GM19372 (cell line): ENCODE measurements at regions not wholly inside any gene's neighbourhood (a gene's known extent, or its start where the extent isn't known, plus 50 kb on each side); places are given as distances from the start of the nearest gene placed in this dataset.

ENCODE experiments used
- ATAC-seq: cut with Tn5 transposase; IDR thresholded peaks from one replicate; pipeline ENCODE4 v1.9.1; 2021; ENCODE audit warnings: mild to moderate bottlenecking, low read depth, moderate library complexity; ENCODE audit not compliant: unreplicated experiment

- ATAC-seq = no peak
These were observed 381.0 kb upstream of the RGMA start for GRCh38 chr15:93469994-93470393.

- no peak for ATAC-seq
These were observed 378.3 kb upstream of the RGMA start for GRCh38 chr15:93467337-93467736.

GRCh38 chr15:93466380-93466779, 377.4 kb upstream of the RGMA start:
- ATAC-seq = no peak

GRCh38 chr15:93462690-93463089, 373.7 kb upstream of the RGMA start:
- no peak for ATAC-seq

- ATAC-seq = peak; percentile 73
These were observed 371.7 kb upstream of the RGMA start for GRCh38 chr15:93460717-93461116.

GRCh38 chr15:93459396-93459795, 370.4 kb upstream of the RGMA start:
- no peak for ATAC-seq

GRCh38 chr15:93458597-93458996, 369.6 kb upstream of the RGMA start:
- ATAC-seq = no peak

- ATAC-seq = no peak
These were observed 365.8 kb upstream of the RGMA start for GRCh38 chr15:93454788-93455187.

- ATAC-seq = no peak
These were observed 363.7 kb upstream of the RGMA start for GRCh38 chr15:93452537-93453211.

GRCh38 chr15:93451822-93452221, 362.8 kb upstream of the RGMA start:
- no peak for ATAC-seq

- no peak for ATAC-seq
These were observed 362.3 kb upstream of the RGMA start for GRCh38 chr15:93451265-93451664.

- ATAC-seq = no peak
These were observed 360.8 kb upstream of the RGMA start for GRCh38 chr15:93449798-93450197.

- no peak for ATAC-seq
These were observed 349.3 kb upstream of the RGMA start for GRCh38 chr15:93438310-93438709.

GRCh38 chr15:93432474-93432873, 343.5 kb upstream of the RGMA start:
- no peak for ATAC-seq

- ATAC-seq = no peak
These were observed 339.9 kb upstream of the RGMA start for GRCh38 chr15:93428807-93429351.

GRCh38 chr15:93428150-93428549, 339.1 kb upstream of the RGMA start:
- no peak for ATAC-seq

- ATAC-seq = no peak
These were observed 335.1 kb upstream of the RGMA start for GRCh38 chr15:93424131-93424530.

- no peak for ATAC-seq
These were observed 333.5 kb upstream of the RGMA start for GRCh38 chr15:93422476-93422875.

- ATAC-seq = no peak
These were observed 331.5 kb upstream of the RGMA start for GRCh38 chr15:93420477-93420876.

GRCh38 chr15:93420050-93420452, 331.0 kb upstream of the RGMA start:
- no peak for ATAC-seq

- ATAC-seq = no peak
These were observed 329.6 kb upstream of the RGMA start for GRCh38 chr15:93418566-93418965.

GRCh38 chr15:93417631-93418030, 328.6 kb upstream of the RGMA start:
- no peak for ATAC-seq

- no peak for ATAC-seq
These were observed 328.1 kb upstream of the RGMA start for GRCh38 chr15:93417156-93417555.
